ENCODE measurements at regions not wholly inside any gene's neighbourhood (a gene's known extent, or its start where the extent isn't known, plus 50 kb on each side); places are given as distances from the start of the nearest gene placed in this dataset.
"Not testable (repeated sequence)": the region's sequence is repeated elsewhere in the genome, so short reads cannot be mapped to it uniquely, and the experiment has no call there.

- FAIRE-seq = no peak
These were observed 219.0 kb upstream of the GIMD1 start for GRCh38 chr4:106587558-106587957.

GRCh38 chr4:106585915-106586349 is 217.4 kb upstream of the GIMD1 start:
- no peak for FAIRE-seq

- FAIRE-seq = no peak
These were observed 215.9 kb upstream of the GIMD1 start for GRCh38 chr4:106584337-106584989.

- FAIRE-seq = no peak
These were observed 215.0 kb upstream of the GIMD1 start for GRCh38 chr4:106583567-106583966.

GRCh38 chr4:106583108-106583507 is 214.5 kb upstream of the GIMD1 start:
- no peak for FAIRE-seq

GRCh38 chr4:106582103-106582502 is 213.5 kb upstream of the GIMD1 start:
- FAIRE-seq = no peak

- FAIRE-seq = no peak
These were observed 210.7 kb upstream of the GIMD1 start for GRCh38 chr4:106579236-106579635.

- FAIRE-seq = no peak
These were observed 200.8 kb upstream of the GIMD1 start for GRCh38 chr4:106569146-106570031.

- FAIRE-seq = no peak
These were observed 197.1 kb upstream of the GIMD1 start for GRCh38 chr4:106565727-106566126.

- not testable (repeated sequence) for FAIRE-seq
These were observed 195.1 kb upstream of the GIMD1 start for GRCh38 chr4:106563637-106564036.

- no peak for FAIRE-seq
These were observed 183.1 kb upstream of the GIMD1 start for GRCh38 chr4:106551724-106552123.

GRCh38 chr4:106548446-106549044 is 180.0 kb upstream of the GIMD1 start:
- no peak for FAIRE-seq

GRCh38 chr4:106546370-106546769 is 177.8 kb upstream of the GIMD1 start:
- no peak for FAIRE-seq

- FAIRE-seq = not testable (repeated sequence)
These were observed 174.0 kb upstream of the GIMD1 start for GRCh38 chr4:106542609-106543008.

GRCh38 chr4:106541253-106541652 is 172.7 kb upstream of the GIMD1 start:
- FAIRE-seq = no peak

- FAIRE-seq = no peak
These were observed 162.2 kb upstream of the GIMD1 start for GRCh38 chr4:106530821-106531220.

- no peak for FAIRE-seq
These were observed 161.4 kb upstream of the GIMD1 start for GRCh38 chr4:106530024-106530361.

GRCh38 chr4:106529348-106530023 is 160.9 kb upstream of the GIMD1 start:
- FAIRE-seq = no peak

- FAIRE-seq = no peak
These were observed 158.7 kb upstream of the GIMD1 start for GRCh38 chr4:106527316-106527715.

GRCh38 chr4:106525425-106525824 is 156.8 kb upstream of the GIMD1 start:
- not testable (repeated sequence) for FAIRE-seq

- FAIRE-seq = not testable (repeated sequence)
These were observed 156.2 kb upstream of the GIMD1 start for GRCh38 chr4:106524772-106525171.

- no peak for FAIRE-seq
These were observed 154.3 kb upstream of the GIMD1 start for GRCh38 chr4:106522839-106523238.

GRCh38 chr4:106512706-106513105 is 144.1 kb upstream of the GIMD1 start:
- FAIRE-seq = no peak

All from A204.1 (cell line).